ENCODE measurements at regions not wholly inside any gene's neighbourhood (a gene's known extent, or its start where the extent isn't known, plus 50 kb on each side); places are given as distances from the start of the nearest gene placed in this dataset.
"Not testable (repeated sequence)": the region's sequence is repeated elsewhere in the genome, so short reads cannot be mapped to it uniquely, and the experiment has no call there.

GRCh38 chr7:8809320-8809719 is 375.9 kb downstream of the NXPH1 start:
- no peak for DNase-seq (ENCODE audit: low read depth)

GRCh38 chr7:8817448-8818036 is 384.1 kb downstream of the NXPH1 start:
- no peak for DNase-seq (ENCODE audit: low read depth)

- DNase-seq (ENCODE audit: low read depth) = no peak
Measured at GRCh38 chr7:8818406-8818805, 385.0 kb downstream of the NXPH1 start.

- no peak for DNase-seq (ENCODE audit: low read depth)
Measured at GRCh38 chr7:8822595-8822994, 389.2 kb downstream of the NXPH1 start.

GRCh38 chr7:8823486-8823885 is 390.1 kb downstream of the NXPH1 start:
- DNase-seq (ENCODE audit: low read depth) = no peak

GRCh38 chr7:8827329-8827728 is 393.9 kb downstream of the NXPH1 start:
- DNase-seq (ENCODE audit: low read depth) = no peak

GRCh38 chr7:8829100-8829499 is 395.7 kb downstream of the NXPH1 start:
- DNase-seq (ENCODE audit: low read depth) = no peak

GRCh38 chr7:8831376-8831775 is 398.0 kb downstream of the NXPH1 start:
- DNase-seq (ENCODE audit: low read depth) = no peak

- DNase-seq (ENCODE audit: low read depth) = no peak
Measured at GRCh38 chr7:8833355-8833754, 399.9 kb downstream of the NXPH1 start.

- DNase-seq (ENCODE audit: low read depth) = no peak
Measured at GRCh38 chr7:8841171-8841570, 407.8 kb downstream of the NXPH1 start.

GRCh38 chr7:8871716-8872115 is 438.3 kb downstream of the NXPH1 start:
- DNase-seq (ENCODE audit: low read depth) = no peak

GRCh38 chr7:8881916-8882315 is 448.5 kb downstream of the NXPH1 start:
- DNase-seq (ENCODE audit: low read depth) = no peak

- DNase-seq (ENCODE audit: low read depth) = no peak
Measured at GRCh38 chr7:8885480-8886000, 452.1 kb downstream of the NXPH1 start.

- DNase-seq (ENCODE audit: low read depth) = not testable (repeated sequence)
Measured at GRCh38 chr7:8890346-8890745, 456.9 kb downstream of the NXPH1 start.

- no peak for DNase-seq (ENCODE audit: low read depth)
Measured at GRCh38 chr7:8893775-8894174, 460.4 kb downstream of the NXPH1 start.

- DNase-seq (ENCODE audit: low read depth) = no peak
Measured at GRCh38 chr7:8906396-8907075, 473.1 kb downstream of the NXPH1 start.

GRCh38 chr7:8908889-8909288 is 475.5 kb downstream of the NXPH1 start:
- DNase-seq (ENCODE audit: low read depth) = no peak

GRCh38 chr7:8913682-8914081 is 480.3 kb downstream of the NXPH1 start:
- DNase-seq (ENCODE audit: low read depth) = no peak

- DNase-seq (ENCODE audit: low read depth) = no peak
Measured at GRCh38 chr7:8921807-8922206, 488.4 kb downstream of the NXPH1 start.

GRCh38 chr7:8922726-8923125 is 489.3 kb downstream of the NXPH1 start:
- DNase-seq (ENCODE audit: low read depth) = no peak

- DNase-seq (ENCODE audit: low read depth) = no peak
Measured at GRCh38 chr7:8923164-8923806, 489.9 kb downstream of the NXPH1 start.

GRCh38 chr7:8931906-8932646 is 498.7 kb downstream of the NXPH1 start:
- DNase-seq (ENCODE audit: low read depth) = no peak

GRCh38 chr7:8932751-8933150 is 499.3 kb downstream of the NXPH1 start:
- no peak for DNase-seq (ENCODE audit: low read depth)
